ENCODE measurements at regions not wholly inside any gene's neighbourhood (a gene's known extent, or its start where the extent isn't known, plus 50 kb on each side); places are given as distances from the start of the nearest gene placed in this dataset.

DNA sequence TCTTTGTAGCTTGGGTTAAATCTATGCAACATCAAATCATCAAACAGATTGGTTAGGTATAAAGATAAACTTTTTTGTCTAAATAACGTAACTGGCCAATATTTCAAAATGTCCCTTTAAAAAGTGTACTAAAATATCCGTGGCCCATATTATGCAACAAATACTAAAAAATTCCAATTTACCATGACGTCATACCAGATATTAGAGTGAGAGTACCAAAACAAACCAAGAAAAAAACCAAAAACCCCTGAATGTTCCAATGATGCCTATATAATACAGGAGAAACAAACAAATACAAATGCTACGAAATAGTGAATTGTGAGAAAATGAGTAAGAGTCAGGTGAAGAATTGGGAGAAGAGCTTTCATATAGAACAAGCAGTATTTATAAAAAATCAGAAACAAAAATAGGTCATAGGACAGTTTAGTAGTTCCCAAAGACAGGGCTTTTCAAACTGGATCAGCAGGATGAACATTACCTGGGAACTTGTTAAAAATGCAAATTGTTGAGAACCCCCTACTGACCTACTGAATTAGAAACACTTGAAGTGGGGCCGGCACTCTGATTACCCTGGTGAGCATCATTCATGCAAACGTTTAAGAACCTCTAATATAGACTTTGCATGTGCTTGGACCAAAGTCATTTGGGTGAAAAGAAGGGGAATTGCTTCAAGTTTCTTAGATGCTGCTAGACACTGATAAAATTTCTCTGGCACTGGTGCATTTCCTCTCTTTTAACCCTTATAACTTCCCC lies 753.7 kb downstream of the DSC3 start:
- Histone ChIP-seq H3K27me3 (no peaks in the 10 kb centered on the region), H3K4me2 (no peak overlapping the region), H3K4me1 (no peaks in the 10 kb centered on the region), H3K9ac (no peak overlapping the region), H3K9me3 (no peaks in the 10 kb centered on the region), H3K4me3 (no peak overlapping the region), H3K27ac (no peak overlapping the region), H3K36me3 (no peaks in the 10 kb centered on the region), H4K20me1 (no peaks in the 10 kb centered on the region)
- no peak for TF ChIP-seq Cebpa-rat (IDR thresholded peaks at IDR 0.05)

DNA sequence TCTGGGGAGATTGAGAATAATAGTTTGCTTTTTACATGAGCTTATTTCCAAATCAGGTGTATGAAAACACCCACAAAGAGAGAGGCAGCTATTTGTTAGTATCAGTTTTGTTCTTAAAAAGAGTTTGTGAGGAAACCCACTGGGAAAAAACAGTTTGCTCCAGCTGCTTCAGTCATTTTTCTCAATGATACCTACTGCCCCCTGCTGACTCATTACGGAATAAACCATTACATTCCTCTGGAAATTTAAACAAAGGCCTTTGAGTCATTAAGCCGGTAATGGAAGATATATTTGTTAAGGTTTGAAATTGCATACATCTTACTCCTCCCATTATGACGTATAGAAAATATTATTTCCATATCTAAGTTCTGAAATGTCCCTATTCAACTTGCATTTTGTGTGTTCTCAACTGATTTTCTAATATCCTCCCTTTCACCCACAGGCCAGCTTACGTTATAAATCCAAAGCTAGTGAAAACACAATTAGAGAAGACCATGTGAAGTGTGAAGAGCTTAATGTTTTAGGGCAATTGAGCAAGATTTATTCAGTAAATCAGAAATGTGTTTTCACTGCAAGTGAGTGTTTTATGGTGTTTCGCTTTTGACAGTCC lies 761.6 kb downstream of the DSC3 start:
- H3K9ac ChIP-seq = no peak overlapping the region
- no peaks in the 10 kb centered on the region for H3K9me3 ChIP-seq
- H4K20me1 ChIP-seq = no peaks in the 10 kb centered on the region
- H3K4me2 ChIP-seq = no peak overlapping the region
- no peaks in the 10 kb centered on the region for H3K36me3 ChIP-seq
- no peak overlapping the region for H3K4me3 ChIP-seq
- no peaks in the 10 kb centered on the region for H3K27me3 ChIP-seq
- no peak for TF ChIP-seq Cebpa-rat (IDR thresholded peaks at IDR 0.05)
- H3K27ac ChIP-seq = no peak overlapping the region
- no peaks in the 10 kb centered on the region for H3K4me1 ChIP-seq

DNA sequence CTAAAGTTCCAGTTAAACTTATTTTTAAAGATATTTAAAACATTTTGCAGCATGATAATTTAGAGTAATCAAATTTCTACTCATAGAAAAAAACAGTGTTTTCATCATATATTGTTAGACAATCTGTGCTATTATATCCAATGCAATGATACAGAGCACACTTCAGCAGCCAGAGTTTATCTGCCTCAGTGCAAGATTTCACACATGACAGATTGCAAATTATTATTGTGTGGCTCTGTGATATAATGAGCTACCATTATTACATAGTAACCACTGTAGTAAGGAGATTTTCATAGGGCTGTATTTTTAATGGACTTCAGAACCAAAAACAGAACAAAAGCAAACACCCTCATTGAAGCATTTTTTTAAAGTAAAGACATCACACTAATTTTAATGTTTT lies 762.4 kb downstream of the DSC3 start:
- Histone ChIP-seq H3K36me3 (no peaks in the 10 kb centered on the region), H3K4me1 (no peaks in the 10 kb centered on the region), H3K27ac (no peak overlapping the region), H3K9me3 (no peaks in the 10 kb centered on the region), H3K4me2 (no peak overlapping the region), H4K20me1 (no peaks in the 10 kb centered on the region), H3K27me3 (no peaks in the 10 kb centered on the region), H3K4me3 (no peak overlapping the region), H3K9ac (no peak overlapping the region)
- no peak for TF ChIP-seq Cebpa-rat (IDR thresholded peaks at IDR 0.05)

DNA sequence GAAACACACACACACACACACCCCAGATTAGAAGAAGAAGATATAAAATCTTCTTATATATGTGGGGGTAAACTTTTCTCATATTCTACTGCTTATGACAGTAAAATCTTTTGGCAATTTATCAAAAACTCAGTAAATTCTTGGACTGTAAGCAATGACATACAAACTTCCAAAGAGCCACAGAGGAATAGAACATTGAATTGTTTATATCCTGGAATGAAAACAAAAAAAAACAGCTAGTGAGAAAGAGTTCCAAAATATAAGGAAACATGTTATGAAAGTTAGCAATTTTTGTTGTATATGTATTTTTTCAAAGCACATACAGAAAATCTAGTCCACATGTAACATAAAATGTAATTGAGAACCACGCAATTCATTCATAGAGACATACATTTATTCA lies 764.9 kb downstream of the DSC3 start:
- no peaks in the 10 kb centered on the region for H3K4me1 ChIP-seq
- H3K4me2 ChIP-seq = no peak overlapping the region
- H3K9me3 ChIP-seq = no peaks in the 10 kb centered on the region
- TF ChIP-seq Cebpa-rat (IDR thresholded peaks at IDR 0.05) = no peak
- H3K36me3 ChIP-seq = no peaks in the 10 kb centered on the region
- H3K27me3 ChIP-seq = no peaks in the 10 kb centered on the region
- no peak overlapping the region for H3K27ac ChIP-seq
- no peak overlapping the region for H3K4me3 ChIP-seq
- H4K20me1 ChIP-seq = no peaks in the 10 kb centered on the region
- no peak overlapping the region for H3K9ac ChIP-seq

DNA sequence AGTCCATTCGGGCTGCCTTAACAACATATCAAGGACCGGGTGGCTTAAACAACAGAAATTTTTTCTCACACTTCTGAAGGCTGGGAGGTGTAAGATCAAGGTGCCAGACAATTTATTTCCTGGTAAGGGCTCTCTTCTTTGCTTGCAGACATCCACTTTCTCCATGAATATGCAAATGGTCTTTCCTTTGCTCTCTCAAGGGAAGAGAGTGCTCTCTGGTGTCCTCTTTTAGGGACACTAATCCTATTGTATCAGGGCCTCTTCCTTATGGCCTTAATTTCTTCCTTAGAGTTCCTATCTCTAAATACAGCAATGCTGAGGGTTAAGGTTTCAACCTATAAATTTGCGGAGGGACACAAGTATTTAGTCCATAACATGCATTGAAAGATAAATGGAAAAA lies 770.8 kb downstream of the DSC3 start:
- Histone ChIP-seq H3K4me2 (no peak overlapping the region), H3K4me1 (no peaks in the 10 kb centered on the region), H3K27me3 (no peaks in the 10 kb centered on the region), H3K36me3 (no peaks in the 10 kb centered on the region), H4K20me1 (no peaks in the 10 kb centered on the region), H3K27ac (no peak overlapping the region), H3K9me3 (no peaks in the 10 kb centered on the region), H3K4me3 (no peak overlapping the region), H3K9ac (no peak overlapping the region)
- TF ChIP-seq Cebpa-rat (IDR thresholded peaks at IDR 0.05) = no peak

DNA sequence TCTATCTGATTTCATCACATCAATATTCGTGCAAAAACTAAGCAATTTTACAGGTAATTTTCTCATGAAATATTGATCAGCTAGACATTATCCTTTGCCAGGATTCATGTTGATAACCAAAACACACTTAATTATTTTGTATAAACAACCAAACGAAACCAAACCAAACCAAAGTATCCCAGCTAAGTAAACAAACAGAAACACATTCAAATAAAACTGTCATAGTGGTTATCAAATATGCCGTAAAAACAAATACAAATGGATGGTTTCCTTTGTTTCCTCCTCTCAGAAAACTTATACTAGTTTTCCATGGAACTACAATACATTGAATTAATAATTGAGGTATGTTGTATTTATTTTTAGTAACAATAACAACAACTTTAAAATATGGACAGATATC lies 777.4 kb downstream of the DSC3 start:
- Histone ChIP-seq H4K20me1 (no peaks in the 10 kb centered on the region), H3K27ac (no peak overlapping the region), H3K36me3 (no peaks in the 10 kb centered on the region), H3K9ac (no peak overlapping the region), H3K4me1 (no peaks in the 10 kb centered on the region), H3K9me3 (no peaks in the 10 kb centered on the region), H3K4me2 (no peak overlapping the region), H3K27me3 (no peaks in the 10 kb centered on the region), H3K4me3 (no peak overlapping the region)
- TF ChIP-seq Cebpa-rat (IDR thresholded peaks at IDR 0.05) = no peak

DNA sequence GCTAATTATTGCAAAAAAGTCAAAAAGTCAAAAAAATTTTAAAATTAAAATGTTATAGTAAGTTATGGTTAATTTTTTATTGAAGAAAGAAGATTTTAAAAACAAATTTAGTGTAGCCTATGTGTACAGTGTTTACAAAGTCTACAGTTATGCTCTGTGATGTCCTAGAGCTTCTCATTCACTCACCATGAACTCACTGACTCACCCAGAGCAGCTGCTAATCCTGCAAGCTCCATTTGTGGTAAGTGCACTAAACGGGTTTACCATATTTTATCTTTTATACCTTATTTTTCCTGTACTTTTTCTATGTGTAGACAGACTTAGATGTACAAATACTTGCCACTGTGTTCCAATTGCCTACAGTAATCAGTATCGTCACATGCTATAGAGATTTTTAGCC lies 788.2 kb downstream of the DSC3 start:
- Histone ChIP-seq H3K27me3 (no peaks in the 10 kb centered on the region), H3K9ac (no peak overlapping the region), H3K4me3 (no peak overlapping the region), H3K4me2 (no peak overlapping the region), H3K9me3 (no peaks in the 10 kb centered on the region), H3K36me3 (no peaks in the 10 kb centered on the region), H3K27ac (no peak overlapping the region), H4K20me1 (no peaks in the 10 kb centered on the region), H3K4me1 (0 out of 2 replicates have a peak, but pooled peaks cover 6% of the 10 kb centered on the region)
- TF ChIP-seq Cebpa-rat (IDR thresholded peaks at IDR 0.05) = no peak

DNA sequence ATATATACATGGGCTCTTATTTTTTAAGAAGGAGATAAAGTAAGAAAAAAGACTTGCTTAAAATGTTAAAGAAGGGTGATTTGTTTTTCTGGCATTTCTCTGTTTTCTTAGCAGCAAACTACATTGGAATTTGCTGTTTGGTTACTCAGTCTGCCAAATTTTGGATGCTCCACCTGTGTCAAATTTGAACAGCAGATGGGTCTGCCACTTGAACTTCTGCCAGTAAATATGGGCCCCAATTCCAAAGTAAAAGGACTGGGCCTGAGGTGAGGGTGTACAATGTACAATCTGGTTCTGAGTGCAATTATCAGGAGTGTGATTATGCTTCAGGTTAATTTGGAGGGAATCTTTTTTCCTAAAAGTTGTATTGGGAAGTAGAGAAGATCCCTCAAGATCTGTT lies 794.5 kb downstream of the DSC3 start:
- H3K4me2 ChIP-seq = no peak overlapping the region
- 0 out of 2 replicates have a peak, but pooled peaks cover 6% of the 10 kb centered on the region for H3K4me1 ChIP-seq
- H3K36me3 ChIP-seq = no peaks in the 10 kb centered on the region
- TF ChIP-seq Cebpa-rat (IDR thresholded peaks at IDR 0.05) = no peak
- H3K9me3 ChIP-seq = no peaks in the 10 kb centered on the region
- no peak overlapping the region for H3K9ac ChIP-seq
- no peak overlapping the region for H3K4me3 ChIP-seq
- H4K20me1 ChIP-seq = no peaks in the 10 kb centered on the region
- no peaks in the 10 kb centered on the region for H3K27me3 ChIP-seq
- H3K27ac ChIP-seq = no peak overlapping the region

DNA sequence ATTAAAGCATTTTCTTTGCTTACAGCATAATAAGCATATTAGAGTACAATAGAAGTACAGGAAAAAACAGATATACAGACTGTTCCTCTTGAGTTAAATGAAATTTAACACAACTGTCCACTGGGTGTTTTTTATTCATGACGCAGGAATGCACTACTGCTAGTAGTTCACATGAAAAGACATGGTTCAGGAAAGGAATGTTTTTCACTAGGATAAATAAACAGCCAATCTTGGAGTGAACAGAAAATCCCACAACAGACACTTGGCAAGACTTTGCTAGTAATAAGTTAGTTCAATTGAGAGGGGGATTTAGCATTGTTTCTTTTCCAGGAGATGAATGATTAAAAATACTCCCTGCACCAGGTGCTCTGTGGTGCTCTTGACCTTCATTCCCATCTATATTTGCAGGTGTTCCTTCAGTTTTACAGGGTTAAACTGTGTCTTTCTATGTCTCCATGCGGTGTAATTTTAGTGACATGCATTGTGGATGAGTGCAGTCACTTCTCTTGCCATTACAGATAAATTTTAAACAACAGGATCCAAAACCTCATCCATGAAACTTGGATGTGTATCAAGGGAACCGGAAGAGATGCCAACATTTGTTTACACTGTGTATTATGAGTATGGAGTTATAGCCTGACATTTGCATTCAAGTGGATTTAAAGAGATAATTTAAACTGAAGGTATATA lies 796.6 kb downstream of the DSC3 start:
- Histone ChIP-seq H3K36me3 (no peaks in the 10 kb centered on the region), H3K4me1 (no peaks in the 10 kb centered on the region), H3K27ac (no peak overlapping the region), H3K27me3 (no peaks in the 10 kb centered on the region), H3K9me3 (no peaks in the 10 kb centered on the region), H3K4me3 (no peak overlapping the region), H4K20me1 (no peaks in the 10 kb centered on the region), H3K9ac (no peak overlapping the region), H3K4me2 (no peak overlapping the region)
- no peak for TF ChIP-seq Cebpa-rat (IDR thresholded peaks at IDR 0.05)

DNA sequence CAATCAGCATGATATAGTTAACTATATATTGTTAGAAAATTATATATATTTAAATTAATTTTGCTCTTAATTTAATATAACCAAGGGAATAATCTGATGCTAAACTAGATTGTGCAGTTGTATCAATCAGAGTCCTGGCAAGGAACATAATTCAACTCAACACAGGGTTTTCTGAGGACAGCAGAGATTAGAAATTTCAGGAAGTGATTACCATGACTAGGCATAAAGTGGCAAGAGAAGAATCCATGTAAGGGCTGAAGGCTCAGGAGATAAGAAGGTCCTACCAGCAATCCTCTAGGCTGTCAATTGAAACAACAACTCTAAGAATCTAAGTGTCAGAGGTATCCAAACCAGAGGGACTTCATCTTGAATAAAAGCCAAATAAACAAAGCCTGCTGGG lies 807.8 kb downstream of the DSC3 start:
- no peaks in the 10 kb centered on the region for H4K20me1 ChIP-seq
- peaks cover 6% of the 10 kb centered on the region for H3K4me1 ChIP-seq
- no peak for TF ChIP-seq Cebpa-rat (IDR thresholded peaks at IDR 0.05)
- no peaks in the 10 kb centered on the region for H3K9me3 ChIP-seq
- H3K36me3 ChIP-seq = no peaks in the 10 kb centered on the region
- H3K27ac ChIP-seq = no peak overlapping the region
- no peak overlapping the region for H3K4me3 ChIP-seq
- no peaks in the 10 kb centered on the region for H3K27me3 ChIP-seq
- H3K9ac ChIP-seq = no peak overlapping the region
- H3K4me2 ChIP-seq = no peak overlapping the region
